Astrocyte of the cerebellum (primary cell): ENCODE measurements at regions not wholly inside any gene's neighbourhood (a gene's known extent, or its start where the extent isn't known, plus 50 kb on each side); places are given as distances from the start of the nearest gene placed in this dataset.

ENCODE experiments used
- DNase-seq: peaks from one replicate; pipeline ENCODE4 v3.0.0-alpha.2; 2011; ENCODE audit warnings: low read depth
- H3K4me3 ChIP-seq: 2 replicates; pipeline ENCODE4 v1.5.1; 2011; ENCODE audit warnings: mild to moderate bottlenecking, low read depth, low read length, moderate library complexity
- in situ Hi-C: cut with HindIII; loops from 2 replicates; pipeline ENCODE4 v1.10.0; 2017; ENCODE audit warnings: low sequenced_read_pairs
- TF ChIP-seq, protein P1 (sequence below): IDR thresholded peaks from 2 replicates; pipeline ENCODE4 v1.5.1; 2012; ENCODE audit warnings: low read length, low read depth, moderate library complexity, mild to moderate bottlenecking; ENCODE audit errors: missing control alignments

DNA sequence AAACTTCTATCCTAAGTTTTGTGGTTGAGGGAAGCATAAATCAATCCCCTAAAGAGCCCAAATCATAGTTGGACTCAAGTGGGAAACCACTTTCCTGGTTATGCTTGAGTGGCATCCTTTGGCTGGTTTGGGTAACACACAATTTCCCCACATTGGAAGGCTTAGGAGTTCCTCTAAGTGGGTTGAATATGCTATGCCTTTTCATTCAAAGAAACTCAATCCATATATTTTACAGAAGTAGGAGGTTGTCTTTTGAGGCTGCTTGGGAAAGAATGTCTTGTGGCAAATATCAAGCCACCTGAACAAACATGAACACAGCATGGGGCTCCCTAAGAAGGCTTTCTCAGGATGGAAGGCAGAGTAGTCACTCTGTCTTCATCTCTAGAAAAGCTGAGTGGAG lies 121.1 kb downstream of the SPATA31D1 start:
- TF ChIP-seq, protein P1, sequence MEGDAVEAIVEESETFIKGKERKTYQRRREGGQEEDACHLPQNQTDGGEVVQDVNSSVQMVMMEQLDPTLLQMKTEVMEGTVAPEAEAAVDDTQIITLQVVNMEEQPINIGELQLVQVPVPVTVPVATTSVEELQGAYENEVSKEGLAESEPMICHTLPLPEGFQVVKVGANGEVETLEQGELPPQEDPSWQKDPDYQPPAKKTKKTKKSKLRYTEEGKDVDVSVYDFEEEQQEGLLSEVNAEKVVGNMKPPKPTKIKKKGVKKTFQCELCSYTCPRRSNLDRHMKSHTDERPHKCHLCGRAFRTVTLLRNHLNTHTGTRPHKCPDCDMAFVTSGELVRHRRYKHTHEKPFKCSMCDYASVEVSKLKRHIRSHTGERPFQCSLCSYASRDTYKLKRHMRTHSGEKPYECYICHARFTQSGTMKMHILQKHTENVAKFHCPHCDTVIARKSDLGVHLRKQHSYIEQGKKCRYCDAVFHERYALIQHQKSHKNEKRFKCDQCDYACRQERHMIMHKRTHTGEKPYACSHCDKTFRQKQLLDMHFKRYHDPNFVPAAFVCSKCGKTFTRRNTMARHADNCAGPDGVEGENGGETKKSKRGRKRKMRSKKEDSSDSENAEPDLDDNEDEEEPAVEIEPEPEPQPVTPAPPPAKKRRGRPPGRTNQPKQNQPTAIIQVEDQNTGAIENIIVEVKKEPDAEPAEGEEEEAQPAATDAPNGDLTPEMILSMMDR = peak; percentile 23
- H3K4me3 ChIP-seq = no peak overlapping the region
- in situ Hi-C loops = no loop called here
- DNase-seq = peak; percentile 95

DNA sequence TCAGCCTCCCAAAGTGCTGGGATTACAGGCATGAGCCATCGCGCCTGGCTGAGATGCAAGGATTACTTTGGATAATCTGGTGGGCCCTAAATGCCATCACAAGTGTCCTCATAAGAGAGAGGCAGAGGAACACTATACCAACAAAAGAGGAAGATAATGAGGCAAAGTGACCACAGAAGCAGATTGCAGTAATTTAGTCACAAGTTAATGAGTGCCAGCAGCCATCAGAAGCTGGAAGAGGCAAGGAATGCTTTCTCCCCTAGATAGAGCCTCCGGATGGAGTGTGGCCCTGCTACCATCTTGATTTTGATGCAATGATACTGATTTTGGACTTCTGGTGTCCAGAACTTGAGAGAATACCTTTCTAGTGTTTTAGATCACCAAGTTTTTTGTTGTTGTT lies 122.3 kb downstream of the SPATA31D1 start:
- H3K4me3 ChIP-seq = no peak overlapping the region
- in situ Hi-C loops = no loop called here
- no peak for DNase-seq
- TF ChIP-seq, protein P1 = no peak

DNA sequence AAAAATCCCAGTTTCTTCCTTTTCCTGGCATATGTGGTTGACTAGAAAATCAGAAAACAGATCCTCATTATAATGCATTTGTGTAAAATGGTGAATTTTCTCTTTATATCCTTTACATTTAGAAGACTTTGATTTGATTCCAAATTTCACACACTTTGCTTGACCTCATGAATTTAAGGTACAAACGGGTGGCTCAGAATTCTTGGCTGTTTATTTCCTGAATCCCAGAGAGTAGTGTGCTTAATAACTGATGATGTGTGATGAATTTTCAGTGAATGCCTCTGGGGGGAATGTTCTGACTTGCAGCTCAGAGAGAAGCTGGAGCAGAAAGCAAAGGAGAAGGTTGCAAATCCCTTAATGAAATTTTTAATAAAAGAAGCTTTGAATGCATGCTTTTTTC lies 126.8 kb downstream of the SPATA31D1 start:
- in situ Hi-C loops = loop anchor here (5.0 kb wide), 1 partner anchor 37 kb away; no protein-coding TSS in a partner anchor
- DNase-seq = no peak
- H3K4me3 ChIP-seq = no peak overlapping the region
- TF ChIP-seq, protein P1 = no peak

- in situ Hi-C loops = loop anchor here (5.0 kb wide), 1 partner anchor 36 kb away; no protein-coding TSS in a partner anchor
- TF ChIP-seq, protein P1 = no peak
- H3K4me3 ChIP-seq = no peak overlapping the region
- DNase-seq = no peak
These were observed 127.3 kb downstream of the SPATA31D1 start for GRCh38 chr9:82115900-82116299.

DNA sequence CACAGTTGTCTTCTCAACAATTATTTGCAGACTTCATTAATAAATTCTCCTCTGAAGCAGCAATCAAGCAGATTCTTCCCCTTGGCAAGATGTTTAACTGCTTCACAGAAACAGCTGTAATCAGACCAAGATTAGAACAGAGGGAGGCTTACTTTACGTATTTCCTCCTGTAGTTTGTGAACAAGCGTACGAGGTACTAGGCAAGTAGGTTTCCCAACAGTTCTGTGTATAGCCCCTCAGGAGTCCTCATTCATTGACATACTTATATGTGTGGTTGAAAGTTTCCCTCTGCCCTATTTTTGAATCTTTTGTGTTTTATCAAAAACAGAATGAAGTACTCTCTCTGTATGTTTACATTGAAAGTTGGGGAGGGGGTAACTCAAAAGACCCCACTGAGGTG lies 128.0 kb downstream of the SPATA31D1 start:
- in situ Hi-C loops = loop anchor here (5.0 kb wide), 1 partner anchor 36 kb away; no protein-coding TSS in a partner anchor
- DNase-seq = no peak
- no peak overlapping the region for H3K4me3 ChIP-seq
- TF ChIP-seq, protein P1 = no peak

DNA sequence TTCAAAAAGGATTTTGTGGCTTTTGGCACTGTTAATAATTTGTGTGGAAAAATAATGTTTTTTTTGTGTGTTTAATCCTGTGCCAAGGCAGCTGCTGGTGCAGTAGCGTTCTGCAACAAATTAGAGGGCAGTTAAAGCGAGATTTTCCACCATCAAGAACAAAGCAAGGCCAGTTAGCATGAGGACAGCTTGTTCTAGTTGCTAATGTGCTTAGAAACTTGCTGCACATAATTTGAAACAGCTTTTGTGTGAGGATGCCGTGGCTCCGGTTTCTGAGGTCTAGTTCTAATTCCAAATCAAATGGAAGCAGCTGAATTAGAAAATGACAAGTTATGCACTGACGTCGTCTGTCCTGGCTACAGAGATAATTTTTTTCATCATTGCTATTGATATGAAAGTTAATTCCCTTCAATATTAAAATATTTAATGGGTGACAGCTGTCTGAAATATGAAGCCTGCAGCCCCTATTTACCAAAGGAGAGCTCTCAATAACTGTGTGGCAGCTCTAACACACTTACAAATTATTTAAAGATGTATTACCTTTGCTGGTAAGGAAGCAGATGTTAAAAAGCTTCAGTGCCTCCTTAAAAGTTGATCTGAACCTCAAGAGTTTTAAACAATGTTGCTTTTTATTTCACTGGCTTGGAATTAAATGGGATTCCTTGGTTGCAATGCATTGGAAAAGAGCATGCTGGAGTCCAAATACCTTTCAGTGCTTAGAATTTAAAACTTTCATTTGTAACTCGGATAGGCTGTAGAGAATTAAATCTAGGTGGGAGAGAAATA lies 128.6 kb downstream of the SPATA31D1 start:
- no peak overlapping the region for H3K4me3 ChIP-seq
- in situ Hi-C loops = loop anchor here (5.0 kb wide), 1 partner anchor 35 kb away; no protein-coding TSS in a partner anchor
- TF ChIP-seq, protein P1 = no peak
- DNase-seq = peak; percentile 84
